HL-60 (cell line): ENCODE measurements at regions not wholly inside any gene's neighbourhood (a gene's known extent, or its start where the extent isn't known, plus 50 kb on each side); places are given as distances from the start of the nearest gene placed in this dataset.

Source experiments
- DNase-seq, 2 experiments: peaks; one replicate each; pipeline ENCODE4 v3.0.0-alpha.2; 2010 to 2020; ENCODE audit warnings: low read depth in 1 of 2, low spot score in 1 of 2
- H3K27ac ChIP-seq: fragments of 250-450 bp; sonication (Bioruptor Pico); replicated peaks from 2 replicates; pipeline ENCODE4 v1.5.1; 2020; ENCODE audit warnings: mild to moderate bottlenecking, moderate library complexity
- H3K27me3 ChIP-seq: fragments of 250-450 bp; sonication (Bioruptor Pico); 2 replicates; pipeline ENCODE4 v1.5.1; 2021; ENCODE audit warnings: mild to moderate bottlenecking, moderate library complexity; ENCODE audit not compliant: insufficient read depth, poor library complexity, severe bottlenecking
- H3K4me3 ChIP-seq: replicated peaks from 2 replicates; pipeline ENCODE4 v1.5.1; 2011; ENCODE audit warnings: mild to moderate bottlenecking, control low read depth, low read length; ENCODE audit not compliant: insufficient read depth
- GABPA ChIP-seq: IDR thresholded peaks from 2 replicates; pipeline ENCODE4 v1.6.1; 2012; ENCODE audit warnings: low read depth
- POLR2AphosphoS5 ChIP-seq: IDR thresholded peaks from 2 replicates; pipeline ENCODE4 v1.6.1; 2012; ENCODE audit warnings: low read depth
- REST ChIP-seq: IDR thresholded peaks from 2 replicates; pipeline ENCODE4 v1.6.1; 2012; ENCODE audit warnings: low read depth; ENCODE audit not compliant: insufficient replicate concordance
- SPI1 ChIP-seq: IDR thresholded peaks from 2 replicates; pipeline ENCODE4 v1.6.1; 2012; ENCODE audit warnings: low read depth, mild to moderate bottlenecking, borderline replicate concordance
- TF ChIP-seq, protein P1 (sequence below): IDR thresholded peaks from one replicate; pipeline ENCODE4 v1.5.1; 2011; ENCODE audit warnings: low read length, control low read depth, inconsistent platforms; ENCODE audit not compliant: insufficient read depth

- Histone ChIP-seq H3K27ac (no peak overlapping the region), H3K4me3 (no peak overlapping the region), H3K27me3 (no peaks in the 10 kb centered on the region)
- TF ChIP-seq POLR2AphosphoS5 = no peak
- no peak for TF ChIP-seq GABPA
- TF ChIP-seq, protein P1, sequence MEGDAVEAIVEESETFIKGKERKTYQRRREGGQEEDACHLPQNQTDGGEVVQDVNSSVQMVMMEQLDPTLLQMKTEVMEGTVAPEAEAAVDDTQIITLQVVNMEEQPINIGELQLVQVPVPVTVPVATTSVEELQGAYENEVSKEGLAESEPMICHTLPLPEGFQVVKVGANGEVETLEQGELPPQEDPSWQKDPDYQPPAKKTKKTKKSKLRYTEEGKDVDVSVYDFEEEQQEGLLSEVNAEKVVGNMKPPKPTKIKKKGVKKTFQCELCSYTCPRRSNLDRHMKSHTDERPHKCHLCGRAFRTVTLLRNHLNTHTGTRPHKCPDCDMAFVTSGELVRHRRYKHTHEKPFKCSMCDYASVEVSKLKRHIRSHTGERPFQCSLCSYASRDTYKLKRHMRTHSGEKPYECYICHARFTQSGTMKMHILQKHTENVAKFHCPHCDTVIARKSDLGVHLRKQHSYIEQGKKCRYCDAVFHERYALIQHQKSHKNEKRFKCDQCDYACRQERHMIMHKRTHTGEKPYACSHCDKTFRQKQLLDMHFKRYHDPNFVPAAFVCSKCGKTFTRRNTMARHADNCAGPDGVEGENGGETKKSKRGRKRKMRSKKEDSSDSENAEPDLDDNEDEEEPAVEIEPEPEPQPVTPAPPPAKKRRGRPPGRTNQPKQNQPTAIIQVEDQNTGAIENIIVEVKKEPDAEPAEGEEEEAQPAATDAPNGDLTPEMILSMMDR = no peak
- TF ChIP-seq SPI1 = no peak
- TF ChIP-seq REST = no peak
- no peak for DNase-seq
These were observed 61.9 kb upstream of the OPN4 start for GRCh38 chr10:86592413-86592812.

- no peak for DNase-seq
- TF ChIP-seq SPI1 = no peak
- TF ChIP-seq, protein P1 = no peak
- no peak for TF ChIP-seq REST
- TF ChIP-seq GABPA = no peak
- no peak for TF ChIP-seq POLR2AphosphoS5
- Histone ChIP-seq H3K27ac (no peak overlapping the region), H3K4me3 (no peak overlapping the region), H3K27me3 (no peaks in the 10 kb centered on the region)
These were observed 59.8 kb upstream of the OPN4 start for GRCh38 chr10:86594535-86594934.

DNA sequence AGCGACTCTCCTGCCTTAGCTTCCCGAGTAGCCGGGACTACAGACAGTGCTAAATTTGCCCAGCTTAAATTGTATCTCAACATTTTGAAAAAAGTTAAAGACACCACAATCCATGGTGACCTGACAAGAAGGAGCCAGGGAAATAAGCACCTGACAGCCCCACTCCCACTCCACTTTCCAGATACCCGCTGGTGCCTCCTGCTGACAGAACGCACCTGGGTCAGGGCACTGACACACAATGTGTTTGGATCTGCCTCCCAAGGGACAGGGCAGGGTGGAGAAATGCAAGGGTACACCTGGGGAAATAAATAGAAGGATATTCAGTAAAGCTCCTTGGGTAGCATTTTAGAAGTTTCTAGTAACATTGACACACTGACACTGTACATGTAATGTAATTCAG, 58.9 kb upstream of the OPN4 start:
- no peak for TF ChIP-seq SPI1
- no peak for TF ChIP-seq POLR2AphosphoS5
- no peak for TF ChIP-seq GABPA
- TF ChIP-seq REST = no peak
- TF ChIP-seq, protein P1 = no peak
- no peak overlapping the region for H3K4me3 ChIP-seq
- no peak overlapping the region for H3K27ac ChIP-seq
- DNase-seq = no peak
- H3K27me3 ChIP-seq = no peaks in the 10 kb centered on the region
